DMS53 treated with DMSO at 0.1 percent for 48 hours (cell line): ENCODE measurements at regions not wholly inside any gene's neighbourhood (a gene's known extent, or its start where the extent isn't known, plus 50 kb on each side); places are given as distances from the start of the nearest gene placed in this dataset.
"Not testable (repeated sequence)": the region's sequence is repeated elsewhere in the genome, so short reads cannot be mapped to it uniquely, and the experiment has no call there.

Source experiments
- DNase-seq: peaks from one replicate; lab custom pipeline; 2025; ENCODE audit not compliant: unreplicated experiment; lab: John Stamatoyannopoulos, UW

DNA sequence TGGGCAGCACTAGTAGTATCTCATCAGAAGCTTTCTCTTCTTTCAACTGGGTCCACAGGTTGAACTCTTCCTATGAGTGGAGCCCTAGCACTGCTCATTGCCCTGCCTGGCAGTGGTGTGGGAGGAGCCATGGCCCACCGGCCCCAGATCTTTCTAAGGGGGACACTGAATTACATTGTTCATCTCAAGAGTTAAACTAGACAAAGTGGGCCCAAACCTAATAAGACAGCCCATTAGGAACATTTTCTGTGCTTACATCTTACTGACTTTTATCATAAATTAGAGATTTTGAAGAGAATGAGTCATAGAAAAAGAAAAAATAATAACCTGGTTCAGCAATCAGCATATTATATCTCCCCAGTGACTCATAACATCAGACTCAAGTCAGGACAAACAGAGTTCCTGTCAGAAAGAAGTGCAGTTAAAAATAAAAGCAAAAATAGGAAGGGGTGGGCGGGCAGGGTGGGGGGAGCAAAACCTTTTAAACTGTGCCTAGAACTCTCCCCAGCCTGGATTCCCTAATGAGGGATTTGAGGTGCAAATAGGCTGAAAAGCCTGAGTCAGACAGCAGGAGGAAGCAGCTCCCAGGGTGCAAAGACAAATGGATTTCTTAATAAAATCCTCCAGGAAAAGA lies 161.6 kb upstream of the TRIB2 start:
- DNase-seq = no peak

- DNase-seq = no peak
Measured at GRCh38 chr2:12556762-12557161, 160.0 kb upstream of the TRIB2 start.

DNA sequence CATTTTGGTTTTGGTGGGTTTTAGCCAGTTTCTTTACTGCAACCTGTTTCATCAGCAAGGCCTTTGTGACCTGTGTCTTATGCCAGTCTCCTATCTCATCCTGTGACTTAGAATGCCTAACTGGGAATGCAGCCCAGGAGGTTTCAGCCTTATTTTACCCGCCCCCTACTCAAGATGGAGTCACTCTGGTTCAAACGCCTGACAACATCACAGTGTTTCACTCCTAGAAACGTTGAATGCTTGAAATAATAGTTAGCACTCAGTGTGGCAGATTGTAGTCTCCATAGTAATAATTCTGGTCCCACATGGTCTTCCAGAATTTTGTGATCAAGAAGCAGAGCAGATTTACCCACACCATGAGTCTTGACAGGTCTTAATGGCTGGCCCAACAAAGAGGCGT lies 159.0 kb upstream of the TRIB2 start:
- DNase-seq = no peak

- no peak for DNase-seq
Measured at GRCh38 chr2:12558519-12558918, 158.2 kb upstream of the TRIB2 start.

- DNase-seq = no peak
Measured at GRCh38 chr2:12560618-12561017, 156.1 kb upstream of the TRIB2 start.

GRCh38 chr2:12567411-12567810 lies 149.3 kb upstream of the TRIB2 start:
- DNase-seq = no peak

DNA sequence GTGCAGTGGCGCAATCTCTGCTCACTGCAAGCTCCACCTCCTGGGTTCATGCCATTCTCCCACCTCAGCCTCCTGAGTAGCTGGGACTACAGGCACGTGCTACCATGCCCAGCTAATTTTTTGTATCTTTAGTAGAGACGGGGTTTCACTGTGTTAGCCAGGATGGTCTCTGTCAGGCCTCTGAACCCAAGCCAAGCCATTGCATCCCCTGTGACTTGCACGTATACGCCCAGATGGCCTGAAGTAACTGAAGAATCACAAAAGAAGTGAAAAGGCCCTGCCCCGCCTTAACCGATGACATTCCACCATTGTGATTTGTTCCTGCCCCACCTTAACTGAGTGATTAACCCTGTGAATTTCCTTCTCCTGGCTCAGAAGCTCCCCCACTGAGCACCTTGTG lies 147.2 kb upstream of the TRIB2 start:
- DNase-seq = not testable (repeated sequence)

GRCh38 chr2:12569929-12570328 lies 146.8 kb upstream of the TRIB2 start:
- not testable (repeated sequence) for DNase-seq

GRCh38 chr2:12577091-12577490 lies 139.6 kb upstream of the TRIB2 start:
- no peak for DNase-seq

DNA sequence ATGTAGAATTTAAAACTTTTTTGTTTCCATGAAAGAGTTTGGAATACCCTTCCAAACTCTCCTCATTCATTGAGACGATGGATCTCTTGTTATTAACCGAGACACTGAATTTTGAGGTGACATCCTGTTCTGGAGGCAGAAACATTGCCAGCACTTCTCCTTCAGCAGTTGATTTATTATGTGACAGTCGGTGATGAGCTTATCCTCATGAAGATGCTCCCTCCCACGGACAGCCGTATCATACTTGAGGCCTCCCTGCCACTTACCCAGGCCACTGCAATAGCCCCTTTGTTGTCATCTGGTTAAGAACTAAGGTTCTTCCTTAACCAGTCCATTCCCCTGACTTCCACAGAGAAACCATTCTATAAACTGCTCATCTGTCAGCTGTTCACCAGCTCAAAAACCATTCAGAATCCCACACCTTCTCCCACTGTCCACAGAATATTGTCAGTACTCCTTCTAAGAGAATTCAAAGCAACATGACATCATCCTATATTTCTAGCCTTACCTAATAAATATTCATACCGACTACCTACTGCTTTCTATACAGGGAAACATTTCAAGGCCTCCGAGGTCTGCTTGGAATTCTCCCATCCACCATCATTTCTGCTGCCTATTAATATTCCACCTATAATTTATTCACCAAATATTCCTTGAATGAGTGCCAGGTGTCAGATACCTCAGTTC lies 139.0 kb upstream of the TRIB2 start:
- no peak for DNase-seq

DNA sequence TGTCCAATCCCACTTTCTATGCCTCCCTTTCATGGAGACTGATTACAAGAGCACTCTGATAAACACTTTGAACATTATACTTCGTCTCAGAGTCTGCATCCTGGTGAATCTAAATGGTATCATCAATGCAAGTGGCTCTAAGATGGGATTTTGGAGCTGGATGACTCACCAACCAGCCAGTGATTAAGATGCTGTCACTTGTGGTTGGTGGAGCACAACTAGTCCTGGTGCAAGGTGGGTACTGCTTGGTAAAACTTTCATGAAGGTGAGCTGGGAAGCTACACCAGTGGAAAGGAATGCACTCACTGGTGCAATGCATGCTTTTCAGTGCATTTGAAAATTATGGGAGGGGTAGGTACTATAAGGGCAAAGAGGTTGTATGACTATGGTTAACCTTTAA lies 137.7 kb upstream of the TRIB2 start:
- no peak for DNase-seq

DNA sequence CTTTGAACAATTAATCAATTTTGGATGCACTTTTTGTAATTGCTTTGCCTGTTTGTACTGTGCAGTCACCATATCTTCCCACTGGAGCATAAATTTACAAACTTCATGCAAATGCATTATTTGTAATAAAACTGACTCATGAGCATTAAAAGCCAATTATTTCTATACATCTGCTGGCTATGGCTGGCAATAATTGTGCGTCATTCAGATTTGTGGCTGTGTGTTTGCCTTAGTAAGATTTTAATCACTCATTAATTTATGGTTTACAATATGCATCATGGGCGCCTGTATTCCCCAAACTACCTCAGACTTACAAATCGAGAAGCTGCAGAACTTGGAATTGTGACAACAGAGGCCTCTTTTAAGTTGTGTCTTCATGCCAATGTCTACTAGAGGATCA lies 132.4 kb upstream of the TRIB2 start:
- no peak for DNase-seq

- no peak for DNase-seq
Measured at GRCh38 chr2:12585784-12586183, 131.0 kb upstream of the TRIB2 start.

DNA sequence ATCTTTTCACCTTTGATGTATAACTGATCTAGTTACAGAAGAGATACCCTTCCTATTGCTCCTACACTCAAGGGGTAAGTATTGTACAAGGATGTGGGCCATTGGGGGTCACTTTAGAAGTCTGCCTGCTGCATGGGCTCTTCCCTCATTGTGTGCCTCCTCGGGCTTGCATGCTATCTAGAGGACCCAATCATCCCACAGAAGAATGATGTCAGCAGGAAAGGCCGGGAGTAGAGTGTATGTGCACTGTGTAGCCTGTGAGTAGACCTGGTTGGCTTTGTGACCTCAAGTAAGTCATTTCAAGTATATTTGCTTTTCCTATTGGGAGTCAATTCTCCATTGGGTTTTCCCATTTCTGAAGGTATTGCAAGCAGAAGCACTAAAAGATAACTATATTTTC lies 129.5 kb upstream of the TRIB2 start:
- no peak for DNase-seq

DNA sequence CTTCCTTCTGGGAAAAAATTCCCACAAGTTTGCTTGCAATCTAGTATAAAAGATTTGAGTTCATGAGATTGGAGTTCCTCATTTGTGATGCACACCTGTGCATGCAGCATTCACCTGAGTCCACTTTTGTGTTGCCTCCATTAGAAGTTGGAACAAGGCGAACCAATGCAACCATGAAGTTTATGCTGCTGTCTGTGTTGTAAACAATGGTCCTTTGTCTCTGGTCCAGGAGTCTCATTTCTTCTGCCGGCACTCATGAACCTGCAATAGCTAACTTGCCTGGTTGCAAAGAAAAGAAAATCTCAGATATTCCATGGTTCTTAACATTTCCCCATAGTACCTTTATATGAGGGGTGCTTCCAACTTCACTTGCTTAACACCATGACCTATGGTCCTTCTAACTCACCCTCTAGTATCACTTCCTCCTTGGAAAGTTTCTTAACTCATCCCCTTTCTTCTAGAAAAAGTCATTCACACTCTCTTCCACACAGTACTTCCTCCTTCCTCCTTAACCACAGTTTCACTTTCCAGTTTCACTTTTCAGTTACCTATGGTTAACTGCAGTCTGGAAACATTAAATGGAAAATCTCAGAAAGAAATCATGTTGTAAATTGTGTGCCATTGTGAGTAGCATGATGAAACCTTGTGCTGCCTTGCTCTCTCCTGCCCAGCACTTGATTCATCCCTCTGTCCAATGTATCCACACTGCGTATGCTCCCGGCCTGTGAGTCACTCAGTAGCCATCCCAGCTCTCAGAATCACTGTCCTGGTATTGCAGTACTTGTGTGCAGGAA lies 128.8 kb upstream of the TRIB2 start:
- DNase-seq = no peak

DNA sequence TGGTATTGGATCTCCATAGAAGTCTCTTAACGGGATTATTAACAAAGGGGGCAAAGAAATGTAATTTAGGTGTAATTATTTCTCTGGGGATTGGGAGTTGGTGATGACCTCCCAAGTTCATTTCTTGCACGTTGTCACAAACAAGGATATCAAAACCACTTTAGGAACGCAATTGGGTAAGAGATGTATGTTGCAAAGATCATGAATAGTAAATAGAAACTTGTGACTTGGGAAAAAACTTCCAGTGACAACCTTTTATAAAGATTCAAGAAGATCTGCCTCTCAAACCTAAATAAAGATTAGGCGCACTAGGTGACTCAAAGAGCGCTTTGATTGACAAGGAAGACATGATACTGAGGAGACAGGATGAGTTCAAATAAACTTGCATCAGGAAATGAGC lies 127.8 kb upstream of the TRIB2 start:
- no peak for DNase-seq

DNA sequence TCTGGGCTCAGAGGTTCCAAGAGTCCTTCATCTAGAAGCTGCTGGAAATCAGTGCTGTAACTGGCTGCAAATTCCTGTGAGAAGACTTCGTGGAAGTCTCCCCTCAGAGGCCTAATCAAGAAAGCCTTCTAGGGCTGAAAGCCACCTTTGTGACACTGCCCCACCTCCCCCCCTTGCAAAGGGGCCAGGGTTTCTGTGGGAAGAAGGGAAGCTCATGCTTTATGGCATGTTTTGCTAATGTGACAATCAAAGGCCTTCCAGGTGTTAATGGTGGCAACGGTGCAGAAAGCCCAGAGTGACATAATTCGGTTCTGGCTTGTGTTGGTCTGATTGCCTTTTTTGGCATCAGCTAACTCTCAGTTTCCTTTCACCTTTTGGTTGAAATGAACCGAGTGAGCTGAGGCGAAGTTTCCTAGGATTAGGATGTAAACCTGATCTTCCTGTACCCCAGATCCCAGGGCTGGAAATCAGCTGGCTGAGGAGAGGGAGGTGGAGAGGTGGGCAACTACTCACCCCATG lies 126.9 kb upstream of the TRIB2 start:
- no peak for DNase-seq

DNA sequence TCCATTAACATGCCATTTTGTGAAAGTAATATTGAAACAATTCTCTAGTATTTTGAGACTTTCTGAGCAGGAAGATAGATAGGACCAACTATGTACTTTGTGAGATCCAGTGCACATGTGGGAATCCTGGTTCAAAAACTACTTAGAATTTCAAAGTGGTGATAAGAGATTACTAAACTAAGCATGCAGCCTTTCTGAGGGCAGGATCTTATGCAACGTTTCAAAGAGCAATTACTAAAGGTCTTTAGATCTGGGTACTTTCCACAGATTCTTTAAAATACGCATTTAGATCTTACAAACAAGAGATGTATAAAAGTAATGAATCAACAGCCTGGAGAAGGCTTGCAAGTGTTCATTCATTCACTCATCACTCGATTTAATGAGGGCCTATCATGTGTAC lies 124.4 kb upstream of the TRIB2 start:
- no peak for DNase-seq

- DNase-seq = no peak
Measured at GRCh38 chr2:12594590-12594989, 122.1 kb upstream of the TRIB2 start.

- no peak for DNase-seq
Measured at GRCh38 chr2:12596771-12597170, 120.0 kb upstream of the TRIB2 start.

DNA sequence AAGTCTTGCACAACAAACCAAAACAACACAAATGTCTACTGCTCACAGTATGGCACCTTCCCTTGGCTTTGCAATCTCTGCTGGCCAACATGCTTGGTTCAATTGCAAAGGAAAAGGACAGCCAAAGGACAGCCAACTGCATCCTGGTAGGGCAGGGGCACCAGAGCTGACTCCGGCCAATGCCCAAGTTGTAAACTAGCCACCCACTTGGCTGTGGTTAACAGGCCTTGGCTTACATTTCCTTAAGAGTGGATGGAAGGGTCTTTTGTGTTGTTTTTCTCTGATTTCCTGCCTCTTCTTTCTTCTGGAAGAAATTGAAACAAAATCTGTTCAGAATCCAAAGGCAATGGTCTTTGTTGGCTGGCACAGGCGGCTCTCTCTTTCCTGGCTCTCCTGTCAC lies 119.1 kb upstream of the TRIB2 start:
- no peak for DNase-seq

- DNase-seq = no peak
Measured at GRCh38 chr2:12602661-12603060, 114.1 kb upstream of the TRIB2 start.
